ENCODE measurements at regions not wholly inside any gene's neighbourhood (a gene's known extent, or its start where the extent isn't known, plus 50 kb on each side); places are given as distances from the start of the nearest gene placed in this dataset.

- Mint-ChIP-seq H3K27ac (no peak overlapping the region), H3K27me3 (ENCODE audit: insufficient read depth, low read depth) (no peaks in the 10 kb centered on the region), H3K36me3 (peaks cover 2% of the 10 kb centered on the region), H3K4me1 (no peaks in the 10 kb centered on the region), H3K9me3 (peaks cover 12% of the 10 kb centered on the region), H3K4me3 (no peak overlapping the region)
- Histone ChIP-seq H3K27ac (no peak overlapping the region), H3K4me1 (no peaks in the 10 kb centered on the region), H3F3A (ENCODE audit: low read depth) (no peaks in the 10 kb centered on the region), H3K27me3 (no peaks in the 10 kb centered on the region), H3K4me2 (no peak overlapping the region), H3K9me3 (ENCODE audit: low read depth) (no peaks in the 10 kb centered on the region), H4K20me1 (ENCODE audit: low read depth) (no peaks in the 10 kb centered on the region), H3K4me3 (no peak overlapping the region), H3K9ac (no peak overlapping the region), H2AFZ (replicated peaks) (no peak overlapping the region), H3K36me3 (no peaks in the 10 kb centered on the region), H3K79me2 (ENCODE audit: low read depth) (no peaks in the 10 kb centered on the region)
- no peak for TF ChIP-seq EZH2 (IDR thresholded peaks at IDR 0.05)
- TF ChIP-seq CTCF (IDR thresholded peaks at IDR 0.05), result no peak
- no peak for TF ChIP-seq EZH2phosphoT487 (IDR thresholded peaks at IDR 0.05)
- DNase-seq (ENCODE audit: low spot score), result no peak
Observed at GRCh38 chr12:97989366-97989940, 525.9 kb upstream of the TMPO start.

GRCh38 chr12:97994746-97995484 lies 520.5 kb upstream of the TMPO start:
- H3K4me2 ChIP-seq, result no peak overlapping the region
- Mint-ChIP-seq H3K27me3 (ENCODE audit: insufficient read depth, low read depth) (no peaks in the 10 kb centered on the region), H3K9me3 (peaks cover 10% of the 10 kb centered on the region), H3K4me1 (peaks cover 9% of the 10 kb centered on the region), H3K4me3 (no peak overlapping the region), H3K27ac (no peak overlapping the region), H3K36me3 (peaks cover 2% of the 10 kb centered on the region)
- no peak for TF ChIP-seq EZH2 (IDR thresholded peaks at IDR 0.05)
- no peak for TF ChIP-seq EZH2phosphoT487 (IDR thresholded peaks at IDR 0.05)
- TF ChIP-seq CTCF (IDR thresholded peaks at IDR 0.05), result no peak
- no peaks in the 10 kb centered on the region for H3K9me3 ChIP-seq (ENCODE audit: low read depth)
- H2AFZ ChIP-seq (replicated peaks), result no peak overlapping the region
- H3K79me2 ChIP-seq (ENCODE audit: low read depth), result no peaks in the 10 kb centered on the region
- no peak for DNase-seq (ENCODE audit: low spot score)
- H3K4me1 ChIP-seq, result no peaks in the 10 kb centered on the region
- H3F3A ChIP-seq (ENCODE audit: low read depth), result no peaks in the 10 kb centered on the region
- H4K20me1 ChIP-seq (ENCODE audit: low read depth), result no peaks in the 10 kb centered on the region
- no peak overlapping the region for H3K9ac ChIP-seq
- H3K27me3 ChIP-seq, result no peaks in the 10 kb centered on the region
- H3K36me3 ChIP-seq, result no peaks in the 10 kb centered on the region
- no peak overlapping the region for H3K4me3 ChIP-seq
- H3K27ac ChIP-seq, result no peak overlapping the region

- H3K27ac Mint-ChIP-seq, result no peak overlapping the region
- Histone ChIP-seq H3K4me1 (no peaks in the 10 kb centered on the region), H3K27me3 (no peaks in the 10 kb centered on the region), H3K4me3 (no peak overlapping the region), H3K4me2 (no peak overlapping the region), H3K9ac (no peak overlapping the region), H3K27ac (no peak overlapping the region), H2AFZ (replicated peaks) (no peak overlapping the region), H3K9me3 (ENCODE audit: low read depth) (no peaks in the 10 kb centered on the region), H3F3A (ENCODE audit: low read depth) (no peaks in the 10 kb centered on the region), H3K79me2 (ENCODE audit: low read depth) (no peaks in the 10 kb centered on the region), H3K36me3 (no peaks in the 10 kb centered on the region), H4K20me1 (ENCODE audit: low read depth) (no peaks in the 10 kb centered on the region)
- TF ChIP-seq CTCF (IDR thresholded peaks at IDR 0.05), result no peak
- no peak for TF ChIP-seq EZH2phosphoT487 (IDR thresholded peaks at IDR 0.05)
- peaks cover 2% of the 10 kb centered on the region for H3K36me3 Mint-ChIP-seq
- H3K9me3 Mint-ChIP-seq, result peaks cover 10% of the 10 kb centered on the region
- no peak overlapping the region for H3K4me3 Mint-ChIP-seq
- H3K27me3 Mint-ChIP-seq (ENCODE audit: insufficient read depth, low read depth), result no peaks in the 10 kb centered on the region
- H3K4me1 Mint-ChIP-seq, result peaks cover 9% of the 10 kb centered on the region
- DNase-seq (ENCODE audit: low spot score), result no peak
Observed at GRCh38 chr12:97995559-97995958, 519.8 kb upstream of the TMPO start.
